ENCODE measurements at regions not wholly inside any gene's neighbourhood (a gene's known extent, or its start where the extent isn't known, plus 50 kb on each side); places are given as distances from the start of the nearest gene placed in this dataset.

GRCh38 chr5:17966640-17967402, 332.6 kb downstream of the TAF11L14 start (continued):
- TF ChIP-seq KLF7 (tag by site-specific recombination; IDR thresholded peaks at IDR 0.05; ENCODE audit: borderline replicate concordance) (no peak), ZSCAN4 (tag by site-specific recombination; IDR thresholded peaks at IDR 0.05) (no peak), PRDM4 (tag by site-specific recombination; IDR thresholded peaks at IDR 0.05) (no peak), RBAK (tag by site-specific recombination; IDR thresholded peaks at IDR 0.05) (no peak), ZIC2 (tag by site-specific recombination; IDR thresholded peaks at IDR 0.05) (no peak), ZNF571 (tag by site-specific recombination; IDR thresholded peaks at IDR 0.05) (no peak), ZNF677 (tag by site-specific recombination; IDR thresholded peaks at IDR 0.05) (no peak), ZNF223 (tag by site-specific recombination; IDR thresholded peaks at IDR 0.05) (no peak)

DNA sequence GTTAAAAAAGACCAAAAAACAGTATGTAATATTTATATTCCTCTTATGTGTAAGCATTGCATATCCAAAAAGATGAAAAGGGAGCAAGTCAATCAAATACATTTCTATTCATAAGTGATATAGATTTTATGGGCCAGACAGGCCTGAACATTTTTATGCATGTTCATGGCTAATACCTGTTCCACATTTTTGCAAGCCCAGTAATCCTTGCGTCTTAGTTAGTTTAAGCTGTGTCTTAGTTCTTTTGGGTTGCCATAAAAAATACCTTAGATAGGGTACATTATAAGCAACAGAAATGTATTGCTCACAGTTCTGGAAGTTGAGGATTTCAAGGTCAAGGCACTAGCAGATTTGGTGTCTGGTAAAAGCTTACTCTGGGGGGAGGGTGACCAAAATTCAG, 342.1 kb downstream of the TAF11L14 start:
- ChIA-PET POLR2A (no interaction called here), CTCF (no interaction called here)
- Histone ChIP-seq H3K27ac (ENCODE audit: extremely low read depth, low read depth, low read length) (no peak overlapping the region), H3K4me1 (ENCODE audit: control insufficient read depth, insufficient read depth, low read length) (no peaks in the 10 kb centered on the region), H3K4me3 (ENCODE audit: low read depth, low read length) (no peak overlapping the region), H3K36me3 (ENCODE audit: control insufficient read depth in 2 of 2, insufficient read depth in 1 of 2, low read length in 2 of 2) (no peaks in the 10 kb centered on the region), H3K9me3 (ENCODE audit: control insufficient read depth, insufficient read depth, low read depth, low read length) (no peaks in the 10 kb centered on the region)
- no peak for TF ChIP-seq ZNF221 (tag by site-specific recombination; IDR thresholded peaks at IDR 0.05; ENCODE audit: borderline replicate concordance)
- no peak for TF ChIP-seq GLI4 (tag by site-specific recombination; IDR thresholded peaks at IDR 0.05)
- TF ChIP-seq MEIS1 (CRISPR knock-in tag; IDR thresholded peaks at IDR 0.05; ENCODE audit: borderline replicate concordance), result no peak
- TF ChIP-seq, protein P1, sequence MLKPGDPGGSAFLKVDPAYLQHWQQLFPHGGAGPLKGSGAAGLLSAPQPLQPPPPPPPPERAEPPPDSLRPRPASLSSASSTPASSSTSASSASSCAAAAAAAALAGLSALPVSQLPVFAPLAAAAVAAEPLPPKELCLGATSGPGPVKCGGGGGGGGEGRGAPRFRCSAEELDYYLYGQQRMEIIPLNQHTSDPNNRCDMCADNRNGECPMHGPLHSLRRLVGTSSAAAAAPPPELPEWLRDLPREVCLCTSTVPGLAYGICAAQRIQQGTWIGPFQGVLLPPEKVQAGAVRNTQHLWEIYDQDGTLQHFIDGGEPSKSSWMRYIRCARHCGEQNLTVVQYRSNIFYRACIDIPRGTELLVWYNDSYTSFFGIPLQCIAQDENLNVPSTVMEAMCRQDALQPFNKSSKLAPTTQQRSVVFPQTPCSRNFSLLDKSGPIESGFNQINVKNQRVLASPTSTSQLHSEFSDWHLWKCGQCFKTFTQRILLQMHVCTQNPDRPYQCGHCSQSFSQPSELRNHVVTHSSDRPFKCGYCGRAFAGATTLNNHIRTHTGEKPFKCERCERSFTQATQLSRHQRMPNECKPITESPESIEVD (tag by site-specific recombination; IDR thresholded peaks at IDR 0.05), result no peak
- TF ChIP-seq PRDM4 (tag by site-specific recombination; IDR thresholded peaks at IDR 0.05), result no peak
- no peak for TF ChIP-seq ZNF354C (tag by site-specific recombination; IDR thresholded peaks at IDR 0.05; ENCODE audit: borderline replicate concordance, low read depth)
- no peak for TF ChIP-seq ZNF214 (tag by site-specific recombination; IDR thresholded peaks at IDR 0.05; ENCODE audit: borderline replicate concordance)
- no peak for TF ChIP-seq KLF9 (tag by site-specific recombination; IDR thresholded peaks at IDR 0.05; ENCODE audit: low read depth)
- no peak for TF ChIP-seq ZNF501 (tag by site-specific recombination; IDR thresholded peaks at IDR 0.05)
- no peak for TF ChIP-seq KLF16 (tag by site-specific recombination; IDR thresholded peaks at IDR 0.05)
- TF ChIP-seq ZNF114 (tag by site-specific recombination; IDR thresholded peaks at IDR 0.05), result no peak
- TF ChIP-seq ZNF518A (tag by site-specific recombination; conservative IDR thresholded peaks at IDR 0.05; ENCODE audit: low read depth), result no peak
- TF ChIP-seq, protein P2, sequence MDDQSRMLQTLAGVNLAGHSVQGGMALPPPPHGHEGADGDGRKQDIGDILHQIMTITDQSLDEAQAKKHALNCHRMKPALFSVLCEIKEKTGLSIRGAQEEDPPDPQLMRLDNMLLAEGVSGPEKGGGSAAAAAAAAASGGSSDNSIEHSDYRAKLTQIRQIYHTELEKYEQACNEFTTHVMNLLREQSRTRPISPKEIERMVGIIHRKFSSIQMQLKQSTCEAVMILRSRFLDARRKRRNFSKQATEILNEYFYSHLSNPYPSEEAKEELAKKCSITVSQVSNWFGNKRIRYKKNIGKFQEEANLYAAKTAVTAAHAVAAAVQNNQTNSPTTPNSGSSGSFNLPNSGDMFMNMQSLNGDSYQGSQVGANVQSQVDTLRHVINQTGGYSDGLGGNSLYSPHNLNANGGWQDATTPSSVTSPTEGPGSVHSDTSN (CRISPR knock-in tag; IDR thresholded peaks at IDR 0.05), result no peak

All from HEK293 (cell line).